Liver (tissue), 3 donors: ENCODE measurements at regions not wholly inside any gene's neighbourhood (a gene's known extent, or its start where the extent isn't known, plus 50 kb on each side); places are given as distances from the start of the nearest gene placed in this dataset.

Source experiments
- ATF3 ChIP-seq: IDR thresholded peaks from 2 replicates; pipeline ENCODE4 v1.6.1; 2016; ENCODE audit warnings: antibody characterized with exemption
- CTCF ChIP-seq: fragments of 150-350 bp; IDR thresholded peaks from 2 replicates; pipeline ENCODE4 v1.5.1; 2017; ENCODE audit warnings: improper control_type of control experiment, low read depth, low read length; ENCODE audit not compliant: missing input control
- EGR1 ChIP-seq, 2 donors: IDR thresholded peaks; 2 replicates each; pipeline ENCODE4 v1.6.1; 2016 to 2018; ENCODE audit warnings: antibody characterized with exemption in 2 of 2, low read depth in 2 of 2
- FOXA1 ChIP-seq: IDR thresholded peaks from 2 replicates; pipeline ENCODE4 v1.6.1; 2016; ENCODE audit warnings: antibody characterized with exemption
- JUND ChIP-seq, 2 donors: IDR thresholded peaks; 2 replicates each; pipeline ENCODE4 v1.6.1; 2016; ENCODE audit warnings: antibody characterized with exemption in 2 of 2
- MAX ChIP-seq: IDR thresholded peaks from 2 replicates; pipeline ENCODE4 v1.6.1; 2016; ENCODE audit warnings: antibody characterized with exemption
- RAD21 ChIP-seq, 2 donors: IDR thresholded peaks; 2 replicates each; pipeline ENCODE4 v1.6.1; 2016; ENCODE audit warnings: antibody characterized with exemption in 2 of 2, mild to moderate bottlenecking in 2 of 2
- SP1 ChIP-seq: IDR thresholded peaks from 2 replicates; pipeline ENCODE4 v1.6.1; 2018; ENCODE audit warnings: antibody characterized with exemption, mild to moderate bottlenecking
- YY1 ChIP-seq: IDR thresholded peaks from 2 replicates; pipeline ENCODE4 v1.6.1; 2016; ENCODE audit warnings: antibody characterized with exemption, mild to moderate bottlenecking
- ZBTB33 ChIP-seq: IDR thresholded peaks from 2 replicates; pipeline ENCODE4 v1.6.1; 2016; ENCODE audit warnings: antibody characterized with exemption
- donor health status: healthy.
- donor health status: healthy.

- no peak for TF ChIP-seq JUND (IDR thresholded peaks at IDR 0.05)
- TF ChIP-seq MAX, result no peak
- no peak for TF ChIP-seq CTCF
- no peak for TF ChIP-seq ZBTB33
- TF ChIP-seq RAD21 (IDR thresholded peaks at IDR 0.05), result no peak
- no peak for TF ChIP-seq SP1
- no peak for TF ChIP-seq ATF3
- TF ChIP-seq FOXA1, result no peak
- TF ChIP-seq YY1, result no peak
- no peak for TF ChIP-seq EGR1 (IDR thresholded peaks at IDR 0.05; ENCODE audit: low read depth in 2 of 2)
These were observed 185.5 kb upstream of the CDH4 start for GRCh38 chr20:61066526-61066925.
